GM18868 (cell line): ENCODE measurements at regions not wholly inside any gene's neighbourhood (a gene's known extent, or its start where the extent isn't known, plus 50 kb on each side); places are given as distances from the start of the nearest gene placed in this dataset.
A peak's percentile ranks its signal among the peaks of the same experiment; 100 is the strongest.

ENCODE experiments used
- ATAC-seq: cut with Tn5 transposase; IDR thresholded peaks from one replicate; pipeline ENCODE4 v1.9.1; 2021; ENCODE audit warnings: mild to moderate bottlenecking, moderate library complexity; ENCODE audit not compliant: unreplicated experiment

DNA sequence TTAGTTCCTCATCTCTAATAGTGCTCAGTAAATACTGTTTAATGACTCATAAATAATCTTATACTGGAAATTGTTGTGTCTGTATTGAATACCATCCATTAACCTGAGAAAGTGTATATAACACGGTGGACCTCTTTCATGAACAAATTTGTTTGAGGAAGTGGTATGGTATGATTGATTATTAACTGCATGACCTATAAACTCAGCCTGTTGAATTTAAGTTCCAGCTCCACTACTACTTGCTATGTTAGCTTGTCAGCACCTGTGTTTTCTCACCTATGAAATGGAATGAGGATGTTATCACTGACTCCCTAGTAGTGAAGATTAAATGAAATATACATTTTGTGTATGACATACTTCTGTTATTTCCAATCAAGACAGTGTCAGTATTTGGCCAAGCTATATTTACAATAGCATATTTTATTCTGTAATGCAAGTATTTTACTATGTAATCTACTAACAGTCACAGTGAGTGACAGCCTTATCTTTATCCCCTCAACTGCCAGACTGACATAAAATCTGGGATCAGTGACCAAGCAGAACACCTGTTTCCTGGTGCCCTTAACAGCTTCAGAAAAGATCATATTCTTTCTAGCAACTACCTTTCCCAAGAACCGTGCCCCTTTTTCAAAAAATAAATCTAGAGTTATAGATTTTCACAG is 77.3 kb upstream of the ITGA1 start:
- ATAC-seq = no peak

DNA sequence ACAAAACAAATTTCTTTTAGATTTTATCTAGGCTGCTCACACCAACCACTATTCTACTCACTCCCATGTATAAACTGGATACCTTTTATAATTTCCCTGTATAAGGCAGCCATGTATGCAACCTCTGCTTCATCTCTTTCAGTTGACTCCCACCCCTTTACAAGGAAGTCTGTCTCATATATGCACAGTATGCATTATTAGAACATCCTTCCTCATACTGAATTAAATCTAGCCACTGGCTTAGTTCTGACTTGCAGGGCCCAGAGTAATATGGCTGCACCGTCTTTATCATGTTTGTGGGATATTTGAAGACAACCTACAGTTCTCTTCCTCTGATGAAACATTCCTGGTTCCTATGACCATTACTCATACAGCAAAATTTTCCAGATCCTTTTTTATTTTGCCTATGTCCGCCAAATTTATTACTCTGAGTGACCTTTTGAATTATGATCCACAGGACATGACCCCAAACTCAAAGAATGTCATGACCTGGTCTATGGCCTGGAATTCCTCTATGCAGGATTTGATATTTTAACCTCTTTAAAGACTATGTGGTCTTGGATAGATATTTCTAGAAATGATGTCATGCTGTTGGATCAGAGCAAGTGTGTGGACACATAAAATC is 76.6 kb upstream of the ITGA1 start:
- ATAC-seq = no peak

DNA sequence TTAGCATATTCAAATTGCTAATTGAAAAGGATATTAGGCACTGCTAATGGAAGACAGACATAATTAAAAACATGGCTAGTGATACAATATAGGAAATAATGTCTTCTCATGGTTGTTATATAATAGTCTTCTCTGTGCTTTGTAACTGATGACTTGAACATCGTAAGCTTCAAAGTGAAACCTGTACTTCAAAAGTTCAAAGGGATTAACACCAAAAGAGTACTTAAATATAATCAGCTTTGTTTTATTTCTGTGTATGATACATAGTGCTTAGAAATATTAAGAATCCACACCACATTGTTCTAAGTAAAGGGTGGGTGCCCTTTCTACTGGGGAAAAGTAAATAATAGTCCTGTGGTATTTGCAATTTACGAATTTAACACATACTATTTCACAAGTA is 75.4 kb upstream of the ITGA1 start:
- no peak for ATAC-seq

DNA sequence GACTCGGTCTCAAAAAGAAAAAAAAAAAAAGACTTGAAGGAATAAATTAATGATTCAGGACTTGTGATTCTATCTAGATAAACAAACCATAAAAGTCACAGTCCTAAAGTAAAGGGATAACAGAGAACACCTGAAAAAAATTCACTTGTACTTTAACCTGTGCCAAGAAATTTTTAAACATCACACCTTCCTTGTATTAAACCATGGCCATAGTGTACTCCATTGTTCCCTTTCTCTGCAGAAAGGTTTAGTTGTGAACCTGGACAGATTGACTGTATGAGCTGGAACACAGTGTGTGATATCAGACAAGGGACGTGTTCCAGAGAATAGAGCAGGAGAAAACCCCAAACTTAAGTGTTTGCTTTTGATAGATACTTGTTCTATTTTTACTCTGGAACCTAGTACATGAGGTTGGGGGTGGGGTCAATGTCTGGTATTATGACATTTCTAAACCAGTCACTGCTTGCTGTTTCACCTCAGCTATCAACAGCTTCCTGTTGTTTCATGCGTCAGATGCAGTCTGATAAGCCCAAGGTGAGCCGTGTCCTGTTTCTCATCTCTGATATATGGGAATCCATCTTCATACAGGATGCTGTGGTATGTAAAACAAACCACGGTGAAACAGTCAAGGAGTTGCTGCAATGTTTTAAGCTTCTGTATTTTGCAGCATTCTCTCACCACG is 62.5 kb upstream of the ITGA1 start:
- peak; percentile 77 for ATAC-seq

DNA sequence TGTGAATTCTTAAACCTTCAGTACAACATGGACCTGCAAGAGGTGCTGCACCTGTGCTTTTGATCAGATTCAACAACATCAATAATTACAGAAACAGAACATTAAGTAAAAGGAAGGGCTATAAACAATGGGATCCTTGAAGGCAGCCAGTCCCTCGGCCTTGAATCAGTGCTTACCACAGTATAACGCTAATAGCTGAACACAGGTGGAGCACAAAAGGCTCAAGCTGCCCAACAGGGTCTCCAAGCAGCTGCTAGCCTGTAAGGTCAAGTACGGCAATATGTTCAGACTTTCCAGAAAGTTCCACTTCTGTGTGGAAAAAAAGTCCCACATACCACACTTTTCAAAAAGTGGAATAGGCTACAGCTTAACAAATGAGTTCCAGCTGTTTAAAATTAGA is 61.9 kb upstream of the ITGA1 start:
- ATAC-seq = no peak

DNA sequence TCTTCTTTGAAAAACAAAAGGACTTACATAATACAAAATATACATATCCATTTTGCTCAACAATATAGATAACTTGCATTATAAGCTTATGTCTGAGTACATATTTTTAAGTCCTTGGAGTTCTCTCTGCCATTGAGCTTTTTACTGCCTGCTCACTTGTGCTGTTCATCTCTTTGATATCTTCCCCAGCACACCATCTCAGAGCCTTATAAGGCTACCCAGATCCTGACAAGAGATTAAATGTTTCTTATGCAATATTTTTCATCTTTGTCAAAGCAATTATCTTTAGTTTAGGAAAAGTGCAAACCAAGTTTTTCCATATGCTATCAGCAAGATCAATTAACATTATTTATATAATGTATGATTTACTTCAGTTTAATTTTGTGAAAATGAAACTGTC is 60.7 kb upstream of the ITGA1 start:
- no peak for ATAC-seq

DNA sequence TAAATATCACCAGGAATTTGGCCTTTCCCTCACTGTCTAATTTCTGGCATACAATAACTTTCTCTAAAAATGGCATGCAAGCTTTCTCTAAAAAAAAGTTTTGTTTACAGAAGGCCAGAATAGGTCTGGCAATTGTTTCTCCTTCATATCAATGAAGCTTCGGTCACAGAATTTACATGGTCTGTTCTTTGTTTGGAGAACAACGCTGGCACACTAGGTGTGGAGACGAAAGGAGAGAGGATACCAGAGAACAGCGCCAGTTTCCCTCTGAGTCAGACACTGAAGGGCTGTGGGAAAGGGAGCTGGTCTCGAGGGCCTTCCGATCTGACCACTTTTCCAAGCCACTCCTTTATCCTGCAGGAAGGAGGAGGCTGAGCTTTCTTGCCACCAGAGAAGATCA is 60.1 kb upstream of the ITGA1 start:
- ATAC-seq = no peak

DNA sequence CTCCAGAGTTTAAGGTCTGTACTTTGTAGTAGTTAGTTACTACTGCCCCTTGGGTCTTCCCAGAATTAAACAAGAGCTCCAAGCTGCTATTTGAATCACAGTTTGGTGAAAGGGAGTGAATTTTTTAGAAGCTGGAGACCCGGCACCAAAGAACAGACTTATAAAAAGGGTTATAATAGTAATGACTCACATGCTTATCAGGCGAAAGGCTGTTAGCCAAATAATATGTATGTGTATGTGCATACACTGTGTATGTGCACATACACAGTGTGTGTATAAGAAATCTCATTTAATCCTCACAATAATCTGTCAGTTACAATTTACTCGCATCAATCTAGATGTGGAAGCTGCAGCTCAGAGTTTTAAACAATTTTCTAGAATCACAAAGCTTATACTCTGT is 59.5 kb upstream of the ITGA1 start:
- no peak for ATAC-seq

DNA sequence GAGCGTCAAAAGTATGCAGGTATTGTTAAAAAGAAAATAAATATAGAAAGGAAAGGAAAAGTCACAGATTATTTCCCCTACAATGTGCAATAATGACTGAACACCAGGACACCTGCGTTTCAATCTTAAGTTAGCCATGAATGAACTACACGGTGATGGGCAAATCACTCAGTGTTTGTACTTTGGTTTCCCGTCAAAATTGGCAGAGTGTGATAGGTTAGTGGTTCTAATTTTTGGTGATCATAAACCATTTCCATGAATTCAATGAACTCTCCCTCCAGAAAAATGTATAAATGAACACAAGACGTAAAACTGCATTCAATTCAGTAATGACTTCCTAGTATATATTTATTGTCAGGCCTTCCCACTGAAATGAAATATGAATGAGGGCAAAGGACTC is 59.0 kb upstream of the ITGA1 start:
- ATAC-seq = no peak

DNA sequence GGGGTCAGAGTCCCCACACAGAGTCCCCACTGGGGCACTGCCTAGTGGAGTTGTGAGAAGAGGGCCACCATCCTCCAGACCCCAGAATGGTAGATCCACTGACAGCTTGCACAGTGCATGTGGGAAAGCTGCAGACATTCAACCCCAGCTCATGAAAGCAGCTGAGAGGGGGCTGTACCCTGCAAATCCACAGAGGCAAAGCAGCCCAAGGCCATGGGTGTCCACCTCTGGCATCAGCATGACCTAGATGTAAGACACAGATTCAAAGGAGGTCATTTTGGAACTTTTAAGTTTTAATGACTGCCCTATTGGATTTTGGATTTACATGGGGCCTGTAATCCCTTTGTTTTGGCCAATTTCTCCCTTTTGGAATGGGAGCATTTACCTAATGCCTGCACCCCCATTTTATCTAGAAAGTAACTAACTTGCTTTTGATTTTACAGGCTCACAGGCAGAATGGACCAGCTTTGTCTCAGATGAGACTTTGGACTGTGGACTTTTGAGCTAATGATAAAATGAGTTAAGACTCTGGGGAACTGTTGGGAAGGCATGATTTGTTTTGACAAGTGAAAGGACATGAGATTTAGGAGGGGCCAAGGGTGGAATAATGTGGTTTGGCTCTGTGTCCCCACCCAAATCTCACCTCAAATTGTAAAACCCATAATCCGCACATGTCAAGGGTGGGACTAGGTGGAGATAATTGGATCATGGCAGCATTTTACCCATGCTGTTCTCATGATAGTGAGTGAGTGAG is 56.3 kb upstream of the ITGA1 start:
- ATAC-seq = no peak

DNA sequence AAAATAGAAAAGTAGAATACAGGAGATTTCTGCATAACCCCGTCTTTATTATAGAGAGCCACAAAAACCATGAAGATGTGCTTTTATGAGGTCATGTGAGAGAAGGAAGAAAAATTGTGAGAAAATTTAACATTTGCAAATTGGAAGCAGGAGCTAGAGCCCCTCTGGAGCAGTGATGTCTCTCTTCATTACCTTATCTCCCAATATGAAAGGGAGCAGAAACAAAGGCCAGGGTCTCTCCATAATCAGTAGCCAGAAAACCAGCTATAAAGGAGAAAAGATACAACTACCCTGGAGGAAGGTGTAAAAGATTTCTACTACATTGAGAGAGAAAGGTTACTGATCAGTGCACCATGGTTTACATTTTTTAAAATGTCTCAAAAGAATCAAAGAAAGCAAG is 53.2 kb upstream of the ITGA1 start:
- ATAC-seq = no peak

DNA sequence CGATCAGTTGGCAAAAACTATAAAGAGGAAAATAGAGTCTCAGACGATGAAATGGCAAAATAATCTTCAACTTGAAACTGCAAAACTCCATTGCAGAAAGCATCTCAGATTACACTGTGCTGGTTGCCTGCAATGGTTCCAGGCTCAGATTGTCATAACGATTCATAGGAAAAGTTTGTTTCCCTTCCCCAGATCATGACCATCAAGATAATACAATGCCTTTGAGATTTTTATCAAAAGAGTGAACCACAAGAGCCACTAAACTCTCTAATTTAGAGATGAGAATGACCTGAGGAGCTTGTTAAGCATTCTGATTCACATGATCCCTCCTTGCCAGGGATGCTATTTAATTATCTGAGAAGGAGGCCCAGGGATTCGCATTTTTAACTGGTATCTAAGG is 52.6 kb upstream of the ITGA1 start:
- no peak for ATAC-seq
